Hematopoietic multipotent progenitor cell treated with erythropoietin and hydrocortisone succinate and interleukin-3 and kit ligand, for 6 days (in vitro differentiated cells): ENCODE measurements at regions not wholly inside any gene's neighbourhood (a gene's known extent, or its start where the extent isn't known, plus 50 kb on each side); places are given as distances from the start of the nearest gene placed in this dataset.
"Not testable (repeated sequence)": the region's sequence is repeated elsewhere in the genome, so short reads cannot be mapped to it uniquely, and the experiment has no call there.

Source experiments
- DNase-seq: peaks from one replicate; pipeline ENCODE4 v3.0.0-alpha.2; 2015

DNA sequence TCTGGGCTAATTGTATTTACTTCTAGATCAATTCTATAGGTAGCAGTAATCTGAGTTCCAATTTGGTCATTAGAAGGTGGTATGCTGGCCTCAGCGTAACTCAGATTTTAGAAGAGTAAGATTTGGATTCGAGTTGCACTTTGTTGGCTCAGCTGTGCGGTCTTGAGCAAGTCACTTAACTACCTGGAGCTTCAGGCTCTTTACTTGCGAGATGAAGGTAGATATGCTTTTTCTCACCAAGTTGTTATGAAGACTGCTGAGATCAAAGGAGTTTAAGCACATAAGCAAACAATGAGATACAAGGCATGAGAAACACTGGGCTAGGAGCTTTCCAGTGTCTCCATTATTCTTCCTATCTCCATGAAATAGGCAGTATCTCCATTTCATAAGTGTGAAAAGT is 133.8 kb upstream of the RANBP3L start:
- no peak for DNase-seq

DNA sequence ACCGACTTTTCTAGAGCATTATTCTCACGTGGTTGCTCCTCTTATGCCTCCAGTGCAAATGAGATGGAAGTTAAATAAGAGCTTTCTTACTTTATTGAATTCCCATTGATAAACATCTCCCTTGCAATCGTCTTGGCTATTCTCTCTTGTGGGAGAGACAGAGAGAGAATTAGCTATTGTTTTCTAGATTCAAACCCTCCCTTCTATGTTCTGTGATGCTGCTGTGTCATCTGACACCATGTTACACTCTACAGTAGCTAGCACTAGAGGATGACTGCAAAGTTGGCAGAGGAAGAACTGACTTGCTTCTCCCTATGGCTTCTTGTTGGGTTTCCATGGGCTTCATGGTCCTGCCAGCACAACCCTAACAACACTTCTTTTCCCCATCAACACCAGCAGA is 134.6 kb upstream of the RANBP3L start:
- DNase-seq: no peak

DNA sequence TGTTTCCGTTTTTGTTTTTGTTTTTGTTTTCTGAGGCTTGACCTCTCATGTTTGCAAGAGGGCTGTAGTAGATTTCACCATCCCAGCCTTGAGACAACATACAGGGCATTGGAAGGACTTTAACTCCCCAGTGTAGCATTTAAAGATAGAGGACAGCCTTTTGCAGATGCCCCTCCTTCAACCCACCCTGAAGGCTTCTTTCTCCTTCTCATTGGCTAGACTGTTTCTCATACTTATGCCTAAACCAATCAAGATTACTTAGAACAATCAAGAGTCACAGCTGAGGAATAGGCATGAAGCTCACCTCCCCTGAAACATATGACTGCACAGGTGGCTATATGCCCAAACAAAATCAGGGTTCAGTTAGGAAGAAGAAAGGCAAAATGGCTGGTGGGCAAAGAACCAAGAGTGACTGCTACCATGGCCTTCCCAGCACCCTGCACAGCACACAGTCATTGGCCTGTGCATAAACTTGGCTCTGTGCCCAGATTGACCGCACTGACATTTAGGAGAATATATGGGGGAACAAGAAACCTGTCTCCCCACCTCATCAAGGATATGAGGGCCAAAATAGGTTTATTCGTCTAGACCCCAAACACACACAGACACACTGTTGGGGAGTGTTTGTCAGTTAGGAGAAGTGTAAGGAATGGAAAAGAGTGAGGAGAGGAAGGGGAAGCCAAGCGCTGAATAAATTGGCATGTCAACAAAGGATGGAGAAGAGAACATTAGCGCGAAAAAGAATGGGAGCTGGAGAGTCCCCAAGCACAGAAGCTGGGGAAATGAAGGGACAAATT is 137.3 kb upstream of the RANBP3L start:
- DNase-seq: no peak

DNA sequence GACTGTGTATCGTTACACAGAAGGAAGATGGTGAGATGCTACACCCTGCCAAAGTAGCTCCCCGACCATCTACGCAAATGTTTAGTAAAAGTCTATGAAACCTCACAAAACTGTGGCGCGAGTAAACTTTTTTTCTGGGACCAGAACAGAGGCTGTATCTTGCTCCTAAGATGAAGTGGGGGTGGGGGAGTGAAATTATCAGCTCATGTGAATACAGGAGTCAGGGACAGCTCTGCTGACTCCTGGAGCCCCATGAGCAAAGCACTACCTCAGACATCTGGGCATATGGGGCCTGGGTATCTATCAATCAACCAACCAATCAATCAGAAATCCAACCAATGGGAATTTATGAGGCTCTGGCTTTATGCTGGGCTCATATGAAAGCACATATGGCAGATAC is 138.6 kb upstream of the RANBP3L start:
- DNase-seq: no peak

DNA sequence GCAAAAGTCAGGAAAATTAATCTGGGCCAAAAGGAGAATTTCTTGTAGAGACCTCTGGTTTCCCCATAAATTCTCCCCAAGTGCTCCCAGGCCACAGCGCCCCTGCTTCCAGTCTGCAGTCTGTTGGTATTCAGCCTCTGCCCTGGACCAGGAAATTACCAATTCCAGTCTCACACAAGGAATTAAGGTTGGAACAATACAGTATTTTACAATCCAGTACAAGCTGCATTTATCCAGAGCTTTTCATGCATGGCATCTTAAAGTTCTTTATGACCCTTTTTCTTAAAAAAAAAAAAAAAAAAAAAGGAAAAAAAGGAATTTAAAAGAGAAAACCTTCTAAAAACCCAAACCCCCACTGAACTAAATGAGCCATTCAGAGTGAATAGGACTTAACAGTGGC is 139.6 kb upstream of the RANBP3L start:
- DNase-seq: no peak

DNA sequence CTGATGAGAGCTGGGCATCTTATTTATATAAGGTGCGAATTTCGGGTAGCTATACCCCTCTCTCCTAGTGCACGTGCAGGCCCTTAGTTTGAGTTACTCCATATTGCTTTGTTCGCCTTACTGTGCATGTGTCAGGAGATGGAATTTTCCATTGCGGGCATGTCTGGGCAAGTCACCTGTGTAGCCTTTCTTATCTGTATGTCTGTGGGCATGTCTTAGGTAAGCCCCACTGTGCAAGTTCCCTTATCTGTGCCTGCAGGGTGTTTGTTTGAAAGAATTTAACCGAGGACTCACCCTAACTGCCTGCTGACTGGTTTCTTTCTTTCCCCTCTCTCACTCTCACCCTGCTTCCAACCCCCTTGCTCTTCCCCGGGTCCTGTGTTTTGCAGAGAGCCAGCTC is 140.7 kb upstream of the RANBP3L start:
- DNase-seq: peak; percentile 92

DNA sequence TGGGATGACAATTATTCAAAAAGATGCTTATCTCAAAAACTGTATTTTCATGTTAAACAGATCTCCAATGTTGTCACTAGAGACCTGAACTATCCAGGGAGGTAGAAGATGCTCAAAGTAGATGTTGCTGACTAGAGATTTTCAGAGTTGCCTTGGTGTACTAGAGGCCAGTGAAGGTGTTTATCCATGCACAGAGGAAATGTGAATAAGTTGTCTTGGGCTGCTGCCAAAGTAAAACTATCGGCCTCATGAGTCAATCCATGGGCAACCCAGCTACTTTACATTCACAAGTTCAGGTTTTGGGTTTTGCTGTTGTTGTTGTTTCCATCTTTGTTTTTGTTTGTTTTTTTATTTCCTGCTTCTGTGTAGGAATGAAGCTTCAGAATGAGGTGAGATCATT is 141.1 kb upstream of the RANBP3L start:
- peak; percentile 73 for DNase-seq

DNA sequence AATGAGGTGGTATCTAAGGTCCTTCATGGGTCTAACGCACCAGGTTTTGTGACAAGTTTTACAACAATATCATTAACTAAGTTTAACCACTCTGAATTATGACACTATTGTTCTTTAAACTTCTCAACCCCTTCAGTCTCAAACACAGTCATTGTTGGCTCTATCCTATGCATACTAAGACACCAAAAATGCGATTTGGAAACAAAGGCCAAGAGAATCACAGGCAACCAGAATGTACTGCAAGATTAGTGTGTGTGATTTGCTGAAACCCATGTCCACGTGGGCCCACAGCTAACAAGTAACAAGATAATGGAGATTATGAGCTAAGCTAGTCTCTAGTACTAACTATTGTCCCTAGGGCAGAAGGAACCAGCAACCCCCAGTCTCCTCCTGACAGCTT is 142.2 kb upstream of the RANBP3L start:
- DNase-seq: no peak

DNA sequence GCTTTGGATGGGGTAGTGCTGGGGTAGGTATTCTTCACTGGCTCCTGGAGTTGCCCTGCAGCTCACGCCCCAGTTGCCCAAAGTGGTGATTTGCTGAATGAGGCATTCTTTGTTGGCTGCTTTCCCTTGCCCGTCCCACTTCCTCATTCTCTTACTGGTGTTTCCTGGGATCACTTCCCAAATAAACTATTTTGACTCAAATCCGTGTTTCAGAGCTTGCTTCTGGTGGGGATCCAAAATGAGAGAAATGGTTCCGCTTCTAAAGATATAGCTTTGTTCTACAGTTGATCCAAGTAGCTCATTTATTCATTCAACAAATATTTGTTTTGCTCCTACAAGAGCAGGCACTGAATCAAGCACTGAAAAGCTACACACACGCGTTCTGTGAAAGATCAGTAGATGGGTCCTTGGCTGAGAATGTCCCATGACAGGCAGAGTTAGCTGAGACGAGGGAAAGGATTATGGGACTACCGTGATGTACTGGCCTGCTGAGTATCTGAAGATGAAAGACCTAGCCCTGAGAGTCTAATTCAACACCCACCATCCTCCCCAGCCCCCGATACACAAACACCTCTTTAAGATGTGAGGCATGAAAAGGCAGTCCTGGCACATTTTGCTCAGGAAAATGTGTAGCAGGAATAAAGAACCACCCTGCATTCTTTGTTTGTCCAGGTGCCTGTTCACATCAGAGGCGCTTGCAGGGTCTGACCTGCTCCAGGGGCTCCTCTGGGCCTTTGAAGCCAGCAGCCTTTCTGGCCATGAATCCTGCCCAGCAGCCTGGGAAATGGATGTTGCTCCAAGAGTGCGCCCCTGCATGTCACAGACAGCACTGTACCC is 143.1 kb upstream of the RANBP3L start:
- no peak for DNase-seq

DNA sequence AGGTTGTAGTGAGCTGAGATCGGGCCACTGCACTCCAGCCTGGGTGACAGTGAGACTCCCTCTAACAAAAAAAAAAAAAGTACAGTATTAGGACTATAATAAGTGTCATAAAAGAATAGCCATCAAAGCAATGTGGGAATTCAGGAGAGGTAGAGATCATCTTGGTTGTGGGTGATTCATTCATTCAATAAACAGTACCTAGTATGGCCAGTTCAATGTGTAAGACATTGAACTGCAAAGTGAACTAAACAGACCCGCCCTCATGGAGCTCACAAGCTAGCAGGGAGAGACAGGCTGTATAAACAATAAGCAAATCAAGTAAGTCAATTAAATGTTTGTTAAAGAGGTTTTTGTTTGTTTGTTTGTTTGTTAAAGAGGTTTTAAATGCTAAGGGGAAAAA is 146.1 kb upstream of the RANBP3L start:
- no peak for DNase-seq

DNA sequence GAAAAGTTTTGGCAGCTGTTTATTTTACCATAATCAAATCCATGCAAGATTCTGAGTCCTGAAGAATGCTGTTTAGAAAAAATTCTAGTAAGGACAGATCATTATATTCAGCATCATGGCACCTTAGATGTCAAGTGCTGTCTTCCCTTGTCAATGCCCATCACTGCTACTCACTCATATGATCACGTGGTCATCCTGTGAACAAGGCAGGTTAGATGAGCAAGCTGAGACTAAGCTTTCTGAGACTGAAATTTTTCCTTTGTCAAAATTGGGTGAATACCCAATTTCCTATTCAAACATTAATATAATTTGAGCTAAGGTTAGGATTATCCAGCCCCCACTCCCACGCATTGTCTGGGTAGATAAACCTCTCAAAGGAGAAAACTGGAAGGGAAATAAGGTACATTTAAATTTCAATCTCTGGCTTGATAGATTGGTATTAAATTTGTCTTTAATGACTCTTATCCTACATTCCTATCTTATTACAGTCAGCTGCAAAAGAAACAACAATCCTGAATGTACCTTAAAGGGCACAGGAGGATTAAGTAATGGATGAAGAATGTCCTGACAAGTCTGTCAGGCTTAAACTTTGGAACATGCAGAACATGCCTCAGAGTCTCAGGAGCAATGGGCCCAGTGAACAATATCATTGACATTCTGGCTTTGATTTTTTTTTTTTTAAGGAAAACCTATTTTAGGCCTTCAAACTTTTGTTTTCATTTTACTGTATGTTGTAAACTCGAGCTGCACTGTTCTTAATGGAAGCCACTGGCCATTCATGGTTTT is 148.7 kb upstream of the RANBP3L start:
- DNase-seq: no peak

DNA sequence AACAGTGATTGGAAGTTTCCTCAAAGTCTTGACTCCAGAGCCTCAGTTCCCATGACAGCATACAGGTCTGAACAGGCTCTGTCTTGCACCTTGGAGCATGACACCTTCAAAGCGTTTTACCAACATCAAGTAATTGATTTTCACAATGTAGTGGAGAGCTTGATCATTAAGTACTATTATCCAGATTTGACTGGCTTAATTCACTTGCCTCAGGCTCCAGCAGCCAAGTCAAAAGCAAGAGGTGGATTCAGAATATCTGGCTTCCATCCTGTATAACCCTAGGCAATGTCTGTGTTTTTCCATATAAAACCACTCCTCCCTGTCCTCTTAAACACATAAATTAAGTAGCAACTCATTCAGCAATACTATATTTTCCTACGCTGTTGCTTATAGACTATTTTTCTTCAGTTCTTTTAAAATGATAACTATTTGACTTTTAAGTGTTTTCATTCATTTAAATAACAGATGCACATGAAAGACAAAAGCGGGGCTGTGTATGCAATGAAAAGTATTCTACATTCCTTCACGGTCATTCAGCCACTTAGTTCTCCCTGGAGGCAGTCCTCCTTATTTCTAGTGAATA is 150.8 kb upstream of the RANBP3L start:
- DNase-seq: no peak

DNA sequence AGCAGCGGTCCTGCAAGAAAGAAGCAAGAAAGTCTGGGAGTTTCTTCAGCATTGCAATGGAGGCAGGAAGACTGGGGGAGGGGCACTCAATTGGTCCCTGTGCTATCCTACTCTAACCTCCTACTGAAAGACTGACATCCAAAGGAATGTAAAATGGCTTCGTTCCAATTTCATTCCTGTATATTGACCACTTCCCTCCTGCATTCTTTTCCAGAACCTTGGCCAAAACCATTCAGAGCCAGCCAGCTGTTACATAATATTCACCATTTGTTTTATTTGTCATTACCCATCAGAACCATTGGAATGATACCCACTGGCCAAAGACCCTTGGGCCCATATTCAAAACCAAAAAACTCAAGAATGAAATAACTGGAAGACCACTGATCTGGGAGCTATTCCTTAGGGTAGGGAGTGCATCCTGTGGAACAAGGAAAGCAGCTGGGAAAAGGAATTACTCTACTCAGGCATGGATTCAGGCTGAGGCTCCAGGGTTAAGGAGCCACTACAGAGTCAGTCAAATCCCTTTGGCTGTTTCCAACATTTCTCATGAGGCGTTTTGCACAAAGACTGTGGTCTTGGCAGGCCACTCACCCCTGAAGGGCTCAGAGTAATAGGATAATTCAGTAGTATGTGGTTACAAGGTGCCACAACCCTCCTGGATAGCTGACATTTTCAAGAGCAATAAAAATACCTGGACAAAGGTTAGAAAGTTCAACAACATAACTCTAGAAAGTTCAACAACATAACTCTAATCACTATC is 148.7 kb upstream of the SLC1A3 start:
- no peak for DNase-seq

DNA sequence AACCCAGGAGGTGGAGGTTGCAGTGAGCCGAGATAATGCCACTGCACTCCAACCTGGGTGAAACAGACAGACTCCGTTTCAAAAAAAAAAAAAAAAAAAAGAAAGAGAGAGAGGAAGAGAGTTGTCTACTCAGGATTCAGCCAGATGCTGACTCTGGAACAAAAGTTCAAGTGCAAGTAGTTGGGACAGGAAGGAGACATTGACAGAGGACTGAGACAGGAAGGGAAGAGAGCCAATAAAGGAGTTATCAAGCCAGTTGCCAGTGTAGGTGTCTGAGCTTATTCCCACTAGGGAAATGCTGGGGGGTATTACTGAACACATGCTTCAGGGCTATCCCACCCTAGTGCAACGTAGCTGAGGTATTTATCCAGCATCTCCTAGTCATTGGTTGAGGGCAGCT is 147.7 kb upstream of the SLC1A3 start:
- DNase-seq: no peak

DNA sequence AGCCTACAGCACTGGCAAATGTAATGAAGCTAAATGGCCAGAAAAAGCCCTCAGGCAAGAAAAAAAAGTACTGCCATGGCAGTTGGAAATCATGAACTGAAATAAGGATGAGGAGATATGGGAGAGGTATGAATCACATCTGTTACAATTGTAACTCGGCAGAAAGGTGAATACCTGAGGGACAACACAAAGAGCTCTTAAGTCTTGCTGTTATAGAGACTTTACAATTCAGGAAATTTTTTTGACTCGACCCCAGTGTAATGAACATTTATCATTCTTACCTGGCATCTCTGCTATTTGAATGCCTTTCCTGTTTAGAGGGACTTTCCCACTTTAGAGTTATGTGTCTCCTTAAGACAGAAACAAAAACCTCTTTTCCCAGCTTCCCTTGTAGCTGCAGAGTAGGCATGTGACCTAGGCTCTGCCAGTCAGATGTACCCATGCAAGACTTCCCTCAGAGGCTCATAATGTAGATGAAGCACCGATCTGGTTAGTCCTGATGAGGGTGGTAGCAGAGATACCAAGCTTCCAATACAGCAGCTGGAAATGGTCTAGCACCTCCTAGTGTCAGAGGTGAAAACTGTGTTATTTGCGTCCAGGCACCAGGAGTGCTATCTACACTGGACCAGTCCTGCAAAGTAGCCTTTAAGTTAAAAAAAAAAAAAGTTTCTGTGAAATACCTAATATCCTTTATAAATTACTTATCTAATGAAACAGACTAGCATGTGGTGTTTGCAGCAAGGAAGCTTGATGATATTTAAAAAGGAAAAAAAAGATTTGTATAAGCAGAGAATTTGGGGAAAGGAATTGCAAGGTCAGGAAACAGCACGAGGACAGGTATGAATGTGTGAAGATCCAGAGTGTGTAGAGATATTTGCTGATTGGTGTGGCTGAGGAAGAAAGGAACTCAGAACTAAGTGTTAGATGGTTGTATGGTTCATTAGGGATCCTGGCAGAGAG is 146.9 kb upstream of the SLC1A3 start:
- peak; percentile 71 for DNase-seq

DNA sequence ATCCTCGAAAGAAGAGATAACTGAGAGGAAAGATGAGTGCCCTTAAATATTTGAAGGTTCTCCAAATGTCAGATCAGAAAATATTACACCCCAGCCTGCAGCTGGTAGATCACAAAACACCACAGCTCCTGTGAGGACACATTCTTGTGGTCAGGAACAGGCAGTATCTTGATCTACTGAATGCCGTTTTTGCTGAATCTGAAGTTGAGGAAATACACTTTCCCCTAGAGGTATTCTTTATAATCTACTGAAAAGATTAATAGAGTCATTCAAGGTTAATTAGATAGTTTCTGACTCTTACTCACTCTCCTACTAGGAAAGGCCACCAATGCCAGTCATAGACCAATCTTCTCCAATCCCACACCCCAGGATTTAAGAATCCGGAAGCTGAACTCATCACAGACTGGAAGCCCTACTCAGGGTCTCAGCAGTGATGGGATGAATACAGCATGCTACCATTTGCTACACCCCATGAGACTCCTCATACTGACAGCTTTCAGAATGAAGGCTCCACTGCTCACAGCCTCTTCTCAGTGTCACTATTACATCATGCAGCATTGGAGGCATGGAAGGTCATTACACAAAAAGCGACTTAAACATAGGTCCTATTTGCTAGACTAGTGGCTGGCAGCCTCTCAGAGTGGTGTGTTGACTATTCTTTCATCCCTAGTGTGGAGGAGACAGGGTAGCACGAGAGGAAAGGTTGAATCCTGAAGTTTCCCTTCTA is 143.9 kb upstream of the SLC1A3 start:
- peak; percentile 76 for DNase-seq

DNA sequence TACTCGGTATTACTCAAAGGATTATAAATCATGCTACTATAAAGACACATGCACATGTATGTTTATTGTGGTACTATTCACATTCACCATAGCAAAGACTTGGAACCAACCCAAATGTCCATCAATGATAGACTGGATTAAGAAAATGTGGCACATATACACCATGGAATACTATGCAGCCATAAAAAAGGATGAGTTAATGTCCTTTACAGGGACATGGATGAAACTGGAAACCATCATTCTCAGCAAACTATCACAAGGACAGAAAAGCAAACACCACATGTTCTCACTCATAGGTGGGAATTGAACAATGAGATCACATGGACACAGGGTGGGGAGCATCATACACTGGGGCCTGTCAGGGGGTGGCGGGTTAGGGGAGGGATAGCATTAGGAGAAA is 130.5 kb upstream of the SLC1A3 start:
- not testable (repeated sequence) for DNase-seq

DNA sequence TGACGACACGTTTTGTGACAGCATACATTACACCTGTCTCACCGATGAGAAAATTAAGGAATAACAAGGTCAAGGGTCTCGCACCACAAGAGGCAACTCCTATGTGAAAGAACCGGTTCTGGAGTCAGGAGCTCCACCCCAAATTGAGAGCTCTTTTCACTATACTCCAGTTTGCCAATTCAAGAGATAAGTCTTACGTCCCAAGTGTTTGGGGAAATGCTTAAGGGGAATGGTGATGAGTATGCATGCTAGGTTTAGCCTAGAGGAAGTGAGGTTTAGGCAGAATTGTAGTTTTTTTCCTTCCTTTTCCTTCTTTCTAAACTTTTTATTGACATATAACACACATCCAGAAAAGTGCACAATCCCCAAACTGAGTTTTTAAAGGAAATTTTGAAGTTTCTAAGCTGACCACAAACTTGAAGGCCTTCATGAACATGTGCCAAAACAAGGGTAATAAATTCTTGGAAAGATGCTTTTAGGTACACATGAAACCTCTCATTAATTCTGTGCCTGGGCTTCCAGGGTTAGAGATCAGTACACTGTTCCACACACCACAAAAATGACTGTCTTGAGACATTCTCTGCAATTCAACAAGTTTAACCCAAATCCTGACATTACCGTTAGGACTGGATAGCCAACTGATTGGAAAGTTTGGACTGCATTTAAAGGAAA is 127.6 kb upstream of the SLC1A3 start:
- DNase-seq: no peak

DNA sequence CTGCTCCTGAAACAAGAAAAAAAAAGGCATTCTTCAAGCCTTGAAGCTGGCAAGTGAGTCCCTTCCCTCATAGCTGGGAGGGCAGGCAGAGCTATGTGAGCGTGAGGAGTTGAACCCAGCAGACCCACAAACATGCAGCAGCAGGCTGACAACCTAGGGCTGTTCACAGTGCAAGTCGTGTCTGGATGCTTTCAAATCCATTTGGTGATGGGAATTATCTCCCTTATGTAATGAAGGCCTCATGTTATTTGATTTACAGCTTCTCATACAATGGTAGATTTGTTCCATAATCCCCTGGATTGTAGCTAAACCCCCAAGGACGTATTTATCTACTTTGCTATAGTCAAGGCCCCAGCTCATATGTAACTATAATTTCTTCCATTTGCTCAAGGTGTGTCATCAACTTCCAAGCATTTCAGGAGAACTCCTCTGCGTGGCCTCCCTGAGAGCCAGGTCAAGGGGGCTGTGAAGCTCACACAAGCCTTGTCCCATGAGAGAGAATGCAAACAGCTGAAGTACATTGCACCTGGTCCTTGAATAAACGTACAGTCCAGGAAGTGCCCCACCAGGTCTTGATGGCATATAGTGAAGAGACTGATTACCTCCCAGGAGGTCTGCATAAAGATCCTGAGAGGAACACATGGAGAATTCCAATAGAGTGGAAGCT is 124.8 kb upstream of the SLC1A3 start:
- DNase-seq: no peak
